ENCODE measurements at regions not wholly inside any gene's neighbourhood (a gene's known extent, or its start where the extent isn't known, plus 50 kb on each side); places are given as distances from the start of the nearest gene placed in this dataset.

DNA sequence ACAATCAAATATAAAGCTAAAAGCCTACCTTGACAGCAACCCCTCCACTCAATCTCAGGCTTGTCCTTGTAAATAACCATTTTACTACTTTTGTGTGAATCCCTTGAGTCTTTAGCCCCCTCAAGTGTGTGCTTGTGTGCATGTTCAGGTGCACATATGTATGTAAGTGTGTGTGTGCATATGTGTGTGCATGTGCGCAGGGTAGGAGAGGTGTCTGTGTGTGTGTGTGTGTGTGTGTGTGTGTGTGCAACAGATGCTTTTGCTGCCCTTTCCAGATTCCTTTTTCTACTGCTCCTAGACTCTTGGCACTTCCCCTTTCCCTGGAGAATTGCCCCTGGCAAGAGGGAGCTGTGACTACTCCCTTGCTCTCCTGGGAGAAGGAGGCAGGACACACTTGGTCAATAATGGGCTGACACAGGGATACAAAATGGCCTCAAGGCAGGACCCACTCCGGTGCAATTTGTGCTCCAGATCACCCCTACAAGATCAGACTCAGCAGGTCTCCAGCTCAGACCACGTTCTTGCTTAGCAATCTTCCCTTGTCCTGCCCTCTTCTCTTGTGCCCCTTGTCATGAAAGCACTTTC is 73.4 kb downstream of the IFNG start (continued):
- no peak for TF ChIP-seq ZNF354C (tag by site-specific recombination; IDR thresholded peaks at IDR 0.05; ENCODE audit: borderline replicate concordance, low read depth)
- TF ChIP-seq ZNF311 (tag by site-specific recombination; IDR thresholded peaks at IDR 0.05; ENCODE audit: borderline replicate concordance): no peak
- TF ChIP-seq ZNF221 (tag by site-specific recombination; IDR thresholded peaks at IDR 0.05; ENCODE audit: borderline replicate concordance): no peak
- TF ChIP-seq SCRT2 (tag by site-specific recombination; IDR thresholded peaks at IDR 0.05): peak; percentile 68; the same call in 1 of the 2 replicates
- no peak for TF ChIP-seq ZNF670 (tag by site-specific recombination; IDR thresholded peaks at IDR 0.05; ENCODE audit: low read depth)
- no peak for TF ChIP-seq ZNF549 (tag by site-specific recombination; IDR thresholded peaks at IDR 0.05)
- TF ChIP-seq, protein P1, sequence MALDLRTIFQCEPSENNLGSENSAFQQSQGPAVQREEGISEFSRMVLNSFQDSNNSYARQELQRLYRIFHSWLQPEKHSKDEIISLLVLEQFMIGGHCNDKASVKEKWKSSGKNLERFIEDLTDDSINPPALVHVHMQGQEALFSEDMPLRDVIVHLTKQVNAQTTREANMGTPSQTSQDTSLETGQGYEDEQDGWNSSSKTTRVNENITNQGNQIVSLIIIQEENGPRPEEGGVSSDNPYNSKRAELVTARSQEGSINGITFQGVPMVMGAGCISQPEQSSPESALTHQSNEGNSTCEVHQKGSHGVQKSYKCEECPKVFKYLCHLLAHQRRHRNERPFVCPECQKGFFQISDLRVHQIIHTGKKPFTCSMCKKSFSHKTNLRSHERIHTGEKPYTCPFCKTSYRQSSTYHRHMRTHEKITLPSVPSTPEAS (tag by site-specific recombination; IDR thresholded peaks at IDR 0.05): peak; percentile 79
- TF ChIP-seq GLI4 (tag by site-specific recombination; IDR thresholded peaks at IDR 0.05): no peak
- TF ChIP-seq RBAK (tag by site-specific recombination; IDR thresholded peaks at IDR 0.05): no peak
- no peak for TF ChIP-seq ZBTB26 (tag by site-specific recombination; optimal IDR thresholded peaks at IDR 0.05)
- TF ChIP-seq, protein P2, sequence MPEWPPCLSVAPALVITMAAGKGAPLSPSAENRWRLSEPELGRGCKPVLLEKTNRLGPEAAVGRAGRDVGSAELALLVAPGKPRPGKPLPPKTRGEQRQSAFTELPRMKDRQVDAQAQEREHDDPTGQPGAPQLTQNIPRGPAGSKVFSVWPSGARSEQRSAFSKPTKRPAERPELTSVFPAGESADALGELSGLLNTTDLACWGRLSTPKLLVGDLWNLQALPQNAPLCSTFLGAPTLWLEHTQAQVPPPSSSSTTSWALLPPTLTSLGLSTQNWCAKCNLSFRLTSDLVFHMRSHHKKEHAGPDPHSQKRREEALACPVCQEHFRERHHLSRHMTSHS (tag by site-specific recombination; IDR thresholded peaks at IDR 0.05): no peak
- no peak for TF ChIP-seq ZNF514 (tag by site-specific recombination; IDR thresholded peaks at IDR 0.05)

GRCh38 chr12:68081561-68081960 is 78.0 kb downstream of the IFNG start:
- Histone ChIP-seq H3K27ac (ENCODE audit: extremely low read depth, low read depth, low read length) (no peak overlapping the region), H3K4me3 (ENCODE audit: low read depth, low read length) (no peak overlapping the region), H3K36me3 (ENCODE audit: control insufficient read depth in 2 of 2, insufficient read depth in 1 of 2, low read length in 2 of 2) (no peaks in the 10 kb centered on the region), H3K4me1 (ENCODE audit: control insufficient read depth, insufficient read depth, low read length) (no peaks in the 10 kb centered on the region), H3K9me3 (ENCODE audit: control insufficient read depth, insufficient read depth, low read depth, low read length) (no peaks in the 10 kb centered on the region)
- ChIA-PET POLR2A (no interaction called here), CTCF (interaction anchor here (0.6 to 1.2 kb wide), 2 partner anchors 41 to 303 kb away, joined by 3 to 4 read pairs; no protein-coding TSS in a partner anchor)
- TF ChIP-seq ZNF792 (tag by site-specific recombination; IDR thresholded peaks at IDR 0.05) (no peak), ZNF24 (tag by site-specific recombination; IDR thresholded peaks at IDR 0.05) (no peak), ZNF223 (tag by site-specific recombination; IDR thresholded peaks at IDR 0.05) (no peak), SP7 (tag by site-specific recombination; IDR thresholded peaks at IDR 0.05) (no peak), ZSCAN18 (tag by site-specific recombination; IDR thresholded peaks at IDR 0.05) (no peak), SP3 (tag by site-specific recombination; IDR thresholded peaks at IDR 0.05) (no peak), ZNF791 (tag by site-specific recombination; IDR thresholded peaks at IDR 0.05) (no peak), TCF7L2 (IDR thresholded peaks at IDR 0.05; ENCODE audit: borderline replicate concordance, low read depth, low read length) (no peak), HOXA7 (CRISPR knock-in tag; IDR thresholded peaks at IDR 0.05; ENCODE audit: borderline replicate concordance) (no peak), ZNF121 (tag by site-specific recombination; IDR thresholded peaks at IDR 0.05) (no peak), HOXC10 (CRISPR knock-in tag; IDR thresholded peaks at IDR 0.05) (no peak), ZNF501 (tag by site-specific recombination; IDR thresholded peaks at IDR 0.05) (no peak), ZNF580 (tag by site-specific recombination; IDR thresholded peaks at IDR 0.05) (no peak), ZNF266 (tag by site-specific recombination; IDR thresholded peaks at IDR 0.05; ENCODE audit: low read depth) (no peak), OVOL3 (tag by site-specific recombination; IDR thresholded peaks at IDR 0.05) (no peak)

All from HEK293 (cell line).